ENCODE measurements at regions not wholly inside any gene's neighbourhood (a gene's known extent, or its start where the extent isn't known, plus 50 kb on each side); places are given as distances from the start of the nearest gene placed in this dataset.
"Not testable (repeated sequence)": the region's sequence is repeated elsewhere in the genome, so short reads cannot be mapped to it uniquely, and the experiment has no call there.

- Mint-ChIP-seq H3K27ac (no peak overlapping the region), H3K4me1 (no peaks in the 10 kb centered on the region), H3K27me3 (ENCODE audit: low read depth in 2 of 2) (no peaks in the 10 kb centered on the region), H3K9me3 (peaks cover 8 to 9% of the 10 kb centered on the region in 2 donors), H3K36me3 (peaks cover 8% of the 10 kb centered on the region), H3K4me3 (no peak overlapping the region)
- H3K27ac ChIP-seq (ENCODE audit: low read length) = no peak overlapping the region
- no peak for TF ChIP-seq CTCF (IDR thresholded peaks at IDR 0.05)
- no CpG with 5 or more reads among the region's 4 CpGs for WGBS (ENCODE audit: insufficient coverage)
- intact Hi-C loops (cut with micrococcal nuclease) = no loop called here
- ATAC-seq (no peak), DNase-seq (no peak)
- H3K27me3 ChIP-seq (ENCODE audit: control insufficient read depth, insufficient read depth, low read length) = no peaks in the 10 kb centered on the region
- no peaks in the 10 kb centered on the region for H3K4me1 ChIP-seq (ENCODE audit: control insufficient read depth, insufficient read depth, low read length)
- no peak overlapping the region for H3K4me3 ChIP-seq (ENCODE audit: low read length)
- no peaks in the 10 kb centered on the region for H3K9me3 ChIP-seq (ENCODE audit: control insufficient read depth, insufficient read depth, low read length)
- H3K36me3 ChIP-seq (ENCODE audit: control insufficient read depth, insufficient read depth, low read length) = no peaks in the 10 kb centered on the region
These were observed 197.9 kb upstream of the LRRTM4 start for GRCh38 chr2:77720115-77720514.

- Mint-ChIP-seq H3K4me1 (no peaks in the 10 kb centered on the region), H3K9me3 (peaks cover 8 to 9% of the 10 kb centered on the region in 2 donors), H3K27ac (no peak overlapping the region), H3K4me3 (no peak overlapping the region), H3K27me3 (ENCODE audit: low read depth in 2 of 2) (no peaks in the 10 kb centered on the region), H3K36me3 (peaks cover 8% of the 10 kb centered on the region)
- no peak for TF ChIP-seq CTCF (IDR thresholded peaks at IDR 0.05)
- no peak overlapping the region for H3K4me3 ChIP-seq (ENCODE audit: low read length)
- no peaks in the 10 kb centered on the region for H3K4me1 ChIP-seq (ENCODE audit: control insufficient read depth, insufficient read depth, low read length)
- ATAC-seq (no peak), DNase-seq (no peak)
- no peak overlapping the region for H3K27ac ChIP-seq (ENCODE audit: low read length)
- H3K9me3 ChIP-seq (ENCODE audit: control insufficient read depth, insufficient read depth, low read length) = no peaks in the 10 kb centered on the region
- H3K27me3 ChIP-seq (ENCODE audit: control insufficient read depth, insufficient read depth, low read length) = no peaks in the 10 kb centered on the region
- no peaks in the 10 kb centered on the region for H3K36me3 ChIP-seq (ENCODE audit: control insufficient read depth, insufficient read depth, low read length)
- intact Hi-C loops (cut with micrococcal nuclease) = no loop called here
These were observed 199.4 kb upstream of the LRRTM4 start for GRCh38 chr2:77721593-77721992.

DNA sequence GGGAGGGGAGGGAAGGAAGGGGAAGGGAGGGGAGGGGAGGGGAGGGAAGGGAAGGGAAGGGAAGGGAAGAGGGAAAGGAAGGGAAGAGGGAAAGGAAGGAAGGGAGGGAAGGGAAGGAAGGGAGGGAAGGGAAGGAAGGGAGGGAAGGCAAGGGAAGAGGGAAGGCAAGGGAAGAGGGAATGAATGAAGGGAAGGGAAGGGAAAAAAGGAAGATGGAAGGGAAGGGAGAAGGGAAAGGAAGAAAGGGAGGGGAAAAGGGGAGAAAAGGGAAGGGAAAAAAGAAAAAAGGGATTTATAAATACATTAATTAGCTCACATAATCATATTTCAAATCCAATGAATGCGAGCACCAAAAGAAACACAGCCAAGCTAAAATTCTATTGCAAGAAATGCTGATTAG lies 202.9 kb upstream of the LRRTM4 start:
- Histone ChIP-seq H3K27ac (ENCODE audit: low read length) (no peak overlapping the region), H3K4me3 (ENCODE audit: low read length) (no peak overlapping the region), H3K4me1 (ENCODE audit: control insufficient read depth, insufficient read depth, low read length) (no peaks in the 10 kb centered on the region), H3K27me3 (ENCODE audit: control insufficient read depth, insufficient read depth, low read length) (no peaks in the 10 kb centered on the region), H3K36me3 (ENCODE audit: control insufficient read depth, insufficient read depth, low read length) (no peaks in the 10 kb centered on the region), H3K9me3 (ENCODE audit: control insufficient read depth, insufficient read depth, low read length) (no peaks in the 10 kb centered on the region)
- Mint-ChIP-seq H3K27ac (no peak overlapping the region), H3K36me3 (peaks cover 8% of the 10 kb centered on the region), H3K9me3 (peaks cover 10 to 16% of the 10 kb centered on the region in 2 donors), H3K4me1 (no peaks in the 10 kb centered on the region), H3K4me3 (no peak overlapping the region), H3K27me3 (ENCODE audit: low read depth in 2 of 2) (no peaks in the 10 kb centered on the region)
- no peak for TF ChIP-seq CTCF (IDR thresholded peaks at IDR 0.05)
- no peak for ATAC-seq
- no peak for DNase-seq
- intact Hi-C loops (cut with micrococcal nuclease) = no loop called here
- WGBS (ENCODE audit: insufficient coverage) = no CpG with 5 or more reads among the region's 1 CpG

DNA sequence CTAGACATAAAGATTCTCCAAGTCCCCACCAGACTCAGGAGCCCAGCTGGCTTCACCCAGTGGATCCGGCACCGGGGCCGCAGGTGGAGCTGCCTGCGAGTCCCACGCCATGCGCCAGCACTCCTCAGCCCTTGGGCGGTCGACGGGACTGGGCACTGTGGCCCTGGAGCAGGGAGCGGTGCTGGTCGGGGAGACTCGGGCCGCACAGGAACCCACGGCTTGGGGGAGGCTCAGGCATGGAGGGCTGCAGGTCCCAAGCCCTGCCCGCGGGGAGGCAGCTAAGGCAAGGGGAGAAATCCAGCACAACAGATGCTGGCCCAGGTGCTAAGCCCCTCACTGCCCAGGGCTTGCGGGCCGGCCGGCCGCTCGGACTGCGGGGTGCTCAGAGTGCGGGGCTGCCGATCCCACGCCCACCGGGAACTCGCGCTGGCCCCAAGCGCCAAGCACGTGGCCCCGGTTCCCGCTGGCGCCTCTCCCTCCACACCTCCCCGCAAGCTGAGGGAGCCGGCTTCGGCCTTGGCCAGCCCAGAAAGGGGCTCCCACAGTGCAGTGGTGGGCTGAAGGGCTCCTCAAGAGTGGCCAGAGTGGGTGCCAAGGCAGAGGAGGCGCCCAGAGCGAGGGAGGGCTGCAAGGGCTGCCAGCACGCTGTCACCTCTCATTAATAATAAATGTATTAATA lies 212.6 kb upstream of the LRRTM4 start:
- H3K27me3 Mint-ChIP-seq (ENCODE audit: low read depth in 2 of 2); H3K27ac Mint-ChIP-seq; H3K27ac ChIP-seq (ENCODE audit: low read length); H3K36me3 Mint-ChIP-seq; H3K4me1 Mint-ChIP-seq; DNase-seq; intact Hi-C loops (cut with micrococcal nuclease); H3K27me3 ChIP-seq (ENCODE audit: control insufficient read depth, insufficient read depth, low read length); H3K4me3 ChIP-seq (ENCODE audit: low read length); H3K4me3 Mint-ChIP-seq; H3K4me1 ChIP-seq (ENCODE audit: control insufficient read depth, insufficient read depth, low read length); H3K36me3 ChIP-seq (ENCODE audit: control insufficient read depth, insufficient read depth, low read length); H3K9me3 ChIP-seq (ENCODE audit: control insufficient read depth, insufficient read depth, low read length); ATAC-seq: not testable (repeated sequence)
- whole genome bisulfite sequencing (ENCODE audit: insufficient coverage) = 95% methylated on average over 36 of the region's 39 CpGs
- peaks cover 17 to 22% of the 10 kb centered on the region in 2 donors for H3K9me3 Mint-ChIP-seq

All from natural killer cell (primary cell).